ENCODE measurements at regions not wholly inside any gene's neighbourhood (a gene's known extent, or its start where the extent isn't known, plus 50 kb on each side); places are given as distances from the start of the nearest gene placed in this dataset.

DNA sequence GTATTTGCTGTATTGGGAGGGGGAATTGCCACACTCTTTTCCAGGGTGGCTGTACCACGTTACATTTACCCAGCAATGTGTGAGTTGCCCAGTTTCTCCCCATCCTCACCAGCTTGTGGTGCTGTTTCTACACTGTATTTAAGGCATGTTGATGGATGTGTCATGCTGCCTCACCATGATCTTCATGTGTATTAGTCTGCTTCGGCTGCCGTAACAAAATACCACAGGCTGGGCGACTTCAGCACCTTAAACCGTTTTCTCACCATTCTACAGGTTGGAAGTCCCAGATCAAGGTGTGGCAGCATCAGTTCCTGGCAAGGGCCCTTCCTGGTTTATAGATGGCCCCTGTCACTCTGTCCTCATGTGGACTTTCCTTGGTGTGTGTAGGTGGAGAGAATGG is 169.7 kb downstream of the IGLL1 start:
- Histone ChIP-seq H3K27ac (ENCODE audit: low read depth, low read length) (no peak overlapping the region), H3K9me3 (ENCODE audit: insufficient read depth, low read length) (no peaks in the 10 kb centered on the region), H2AFZ (ENCODE audit: low read depth, low read length, severe bottlenecking) (no peak overlapping the region), H3K27me3 (ENCODE audit: low read length) (no peaks in the 10 kb centered on the region), H3K4me2 (ENCODE audit: low read depth, low read length, poor library complexity, severe bottlenecking) (no peak overlapping the region), H3K9me2 (replicated peaks; ENCODE audit: insufficient read depth, low read length) (no peaks in the 10 kb centered on the region), H3K36me3 (ENCODE audit: low read length) (no peaks in the 10 kb centered on the region), H3K9ac (ENCODE audit: low read length) (no peak overlapping the region), H3F3A (ENCODE audit: insufficient read depth) (no peaks in the 10 kb centered on the region), H4K20me1 (ENCODE audit: low read depth, low read length) (no peaks in the 10 kb centered on the region), H3K4me3 (ENCODE audit: insufficient read depth, low read length, poor library complexity, severe bottlenecking) (no peak overlapping the region), H3K79me2 (ENCODE audit: insufficient read depth, low read length) (no peaks in the 10 kb centered on the region)
- TF ChIP-seq, protein P1, sequence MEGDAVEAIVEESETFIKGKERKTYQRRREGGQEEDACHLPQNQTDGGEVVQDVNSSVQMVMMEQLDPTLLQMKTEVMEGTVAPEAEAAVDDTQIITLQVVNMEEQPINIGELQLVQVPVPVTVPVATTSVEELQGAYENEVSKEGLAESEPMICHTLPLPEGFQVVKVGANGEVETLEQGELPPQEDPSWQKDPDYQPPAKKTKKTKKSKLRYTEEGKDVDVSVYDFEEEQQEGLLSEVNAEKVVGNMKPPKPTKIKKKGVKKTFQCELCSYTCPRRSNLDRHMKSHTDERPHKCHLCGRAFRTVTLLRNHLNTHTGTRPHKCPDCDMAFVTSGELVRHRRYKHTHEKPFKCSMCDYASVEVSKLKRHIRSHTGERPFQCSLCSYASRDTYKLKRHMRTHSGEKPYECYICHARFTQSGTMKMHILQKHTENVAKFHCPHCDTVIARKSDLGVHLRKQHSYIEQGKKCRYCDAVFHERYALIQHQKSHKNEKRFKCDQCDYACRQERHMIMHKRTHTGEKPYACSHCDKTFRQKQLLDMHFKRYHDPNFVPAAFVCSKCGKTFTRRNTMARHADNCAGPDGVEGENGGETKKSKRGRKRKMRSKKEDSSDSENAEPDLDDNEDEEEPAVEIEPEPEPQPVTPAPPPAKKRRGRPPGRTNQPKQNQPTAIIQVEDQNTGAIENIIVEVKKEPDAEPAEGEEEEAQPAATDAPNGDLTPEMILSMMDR (IDR thresholded peaks at IDR 0.05; ENCODE audit: insufficient read depth, low read length, poor library complexity, severe bottlenecking): no peak
- TF ChIP-seq EZH2phosphoT487 (conservative IDR thresholded peaks at IDR 0.05; ENCODE audit: low read length): no peak

DNA sequence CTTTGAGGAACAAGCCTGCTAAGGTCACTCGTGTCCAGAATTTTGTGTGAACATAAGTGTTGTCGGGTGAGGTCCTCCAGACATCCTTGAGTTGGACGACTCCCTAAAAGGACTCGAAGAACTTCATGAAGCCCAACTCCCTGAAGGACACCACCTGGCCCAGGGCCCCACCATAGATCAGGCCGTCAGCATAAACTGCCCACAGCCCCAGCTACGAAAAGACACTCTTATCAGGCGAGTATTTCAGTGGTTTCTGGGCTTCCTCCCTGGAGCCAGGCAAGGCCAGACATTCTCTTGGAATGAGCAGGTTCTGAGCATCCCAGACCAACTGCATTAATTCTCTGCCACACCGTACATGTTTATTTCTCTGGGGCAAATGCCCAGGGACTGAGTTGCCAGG is 170.1 kb downstream of the IGLL1 start:
- Histone ChIP-seq H3K4me2 (ENCODE audit: low read depth, low read length, poor library complexity, severe bottlenecking) (no peak overlapping the region), H3K36me3 (ENCODE audit: low read length) (no peaks in the 10 kb centered on the region), H3K79me2 (ENCODE audit: insufficient read depth, low read length) (no peaks in the 10 kb centered on the region), H3K27ac (ENCODE audit: low read depth, low read length) (no peak overlapping the region), H3K9ac (ENCODE audit: low read length) (no peak overlapping the region), H3K4me3 (ENCODE audit: insufficient read depth, low read length, poor library complexity, severe bottlenecking) (no peak overlapping the region), H4K20me1 (ENCODE audit: low read depth, low read length) (no peaks in the 10 kb centered on the region), H3K27me3 (ENCODE audit: low read length) (no peaks in the 10 kb centered on the region), H2AFZ (ENCODE audit: low read depth, low read length, severe bottlenecking) (no peak overlapping the region), H3K9me3 (ENCODE audit: insufficient read depth, low read length) (no peaks in the 10 kb centered on the region), H3K9me2 (replicated peaks; ENCODE audit: insufficient read depth, low read length) (no peaks in the 10 kb centered on the region), H3F3A (ENCODE audit: insufficient read depth) (no peaks in the 10 kb centered on the region)
- TF ChIP-seq EZH2phosphoT487 (conservative IDR thresholded peaks at IDR 0.05; ENCODE audit: low read length): no peak
- TF ChIP-seq, protein P1 (IDR thresholded peaks at IDR 0.05; ENCODE audit: insufficient read depth, low read length, poor library complexity, severe bottlenecking): no peak

- Histone ChIP-seq H3K9ac (ENCODE audit: low read length) (no peak overlapping the region), H2AFZ (ENCODE audit: low read depth, low read length, severe bottlenecking) (no peak overlapping the region), H3K9me2 (replicated peaks; ENCODE audit: insufficient read depth, low read length) (no peaks in the 10 kb centered on the region), H3K27ac (ENCODE audit: low read depth, low read length) (no peak overlapping the region), H3K36me3 (ENCODE audit: low read length) (no peaks in the 10 kb centered on the region), H3K9me3 (ENCODE audit: insufficient read depth, low read length) (no peaks in the 10 kb centered on the region), H4K20me1 (ENCODE audit: low read depth, low read length) (no peaks in the 10 kb centered on the region), H3K4me2 (ENCODE audit: low read depth, low read length, poor library complexity, severe bottlenecking) (no peak overlapping the region), H3F3A (ENCODE audit: insufficient read depth) (no peaks in the 10 kb centered on the region), H3K79me2 (ENCODE audit: insufficient read depth, low read length) (no peaks in the 10 kb centered on the region), H3K4me3 (ENCODE audit: insufficient read depth, low read length, poor library complexity, severe bottlenecking) (no peak overlapping the region), H3K27me3 (ENCODE audit: low read length) (no peaks in the 10 kb centered on the region)
- TF ChIP-seq, protein P1 (IDR thresholded peaks at IDR 0.05; ENCODE audit: insufficient read depth, low read length, poor library complexity, severe bottlenecking): no peak
- no peak for TF ChIP-seq EZH2phosphoT487 (conservative IDR thresholded peaks at IDR 0.05; ENCODE audit: low read length)
Measured at GRCh38 chr22:23408321-23408720, 171.8 kb downstream of the IGLL1 start.
